SK-N-SH treated with all-trans-retinoic acid at 6 μM for 48 hours (cell line): ENCODE measurements at regions not wholly inside any gene's neighbourhood (a gene's known extent, or its start where the extent isn't known, plus 50 kb on each side); places are given as distances from the start of the nearest gene placed in this dataset.

Experiments used
- CSDC2 ChIP-seq: fragments of 250-450 bp; sonication (Bioruptor Pico); IDR thresholded peaks from 2 replicates; pipeline ENCODE4 v1.5.0; 2020; ENCODE audit warnings: mild to moderate bottlenecking, moderate library complexity
- GLIS3 ChIP-seq: fragments of 250-450 bp; sonication (Bioruptor Pico); IDR thresholded peaks from 2 replicates; pipeline ENCODE4 v1.5.0; 2020; ENCODE audit warnings: mild to moderate bottlenecking, moderate library complexity
- ISL1 ChIP-seq: fragments of 250-450 bp; sonication (Bioruptor Pico); IDR thresholded peaks from 2 replicates; pipeline ENCODE4 v2.1.2; 2022; ENCODE audit warnings: mild to moderate bottlenecking, moderate library complexity
- PATZ1 ChIP-seq: fragments of 250-450 bp; sonication (Bioruptor Pico); IDR thresholded peaks from 2 replicates; pipeline ENCODE4 v1.8.0; 2020; ENCODE audit warnings: mild to moderate bottlenecking, moderate library complexity, borderline replicate concordance
- POU6F1 ChIP-seq: fragments of 250-450 bp; sonication (Bioruptor Pico); IDR thresholded peaks from 2 replicates; pipeline ENCODE4 v1.8.0; 2021; ENCODE audit warnings: low read depth, mild to moderate bottlenecking, moderate library complexity, borderline replicate concordance
- RARB ChIP-seq: fragments of 250-450 bp; sonication (Bioruptor Pico); IDR thresholded peaks from 2 replicates; pipeline ENCODE4 v1.8.0; 2021; ENCODE audit warnings: mild to moderate bottlenecking, moderate library complexity
- SNAI2 ChIP-seq: fragments of 250-450 bp; sonication (Bioruptor Pico); IDR thresholded peaks from 2 replicates; pipeline ENCODE4 v1.5.0; 2020; ENCODE audit warnings: mild to moderate bottlenecking, moderate library complexity
- TOX ChIP-seq: fragments of 250-450 bp; sonication (Bioruptor Pico); IDR thresholded peaks from 2 replicates; pipeline ENCODE4 v1.8.0; 2021; ENCODE audit warnings: mild to moderate bottlenecking, moderate library complexity, borderline replicate concordance
- TSHZ2 ChIP-seq: fragments of 250-450 bp; sonication (Bioruptor Pico); IDR thresholded peaks from 2 replicates; pipeline ENCODE4 v1.5.0; 2020; ENCODE audit warnings: mild to moderate bottlenecking, moderate library complexity
- ZFP3 ChIP-seq: fragments of 250-450 bp; sonication (Bioruptor Pico); IDR thresholded peaks from 2 replicates; pipeline ENCODE4 v1.5.0; 2020; ENCODE audit warnings: mild to moderate bottlenecking, moderate library complexity
- ZNF565 ChIP-seq: fragments of 450-650 bp; formaldehyde crosslinking; conservative IDR thresholded peaks from 2 replicates; pipeline ENCODE4 v1.5.0; 2020; ENCODE audit warnings: low read depth, mild to moderate bottlenecking, moderate library complexity

- no peak for TF ChIP-seq CSDC2 (CRISPR knock-in tag)
- TF ChIP-seq ZNF565 (CRISPR knock-in tag), result no peak
- no peak for TF ChIP-seq PATZ1
- no peak for TF ChIP-seq GLIS3
- no peak for TF ChIP-seq ZFP3 (CRISPR knock-in tag)
- no peak for TF ChIP-seq TSHZ2
- no peak for TF ChIP-seq POU6F1 (CRISPR knock-in tag)
- no peak for TF ChIP-seq SNAI2 (CRISPR knock-in tag)
- TF ChIP-seq TOX, result no peak
- TF ChIP-seq ISL1 (CRISPR knock-in tag), result no peak
- no peak for TF ChIP-seq RARB (CRISPR knock-in tag)
Measured at GRCh38 chr10:6667150-6667549, 87.1 kb upstream of the PRKCQ start.
